Astrocyte (in vitro differentiated cells and primary cell): ENCODE measurements at regions not wholly inside any gene's neighbourhood (a gene's known extent, or its start where the extent isn't known, plus 50 kb on each side); places are given as distances from the start of the nearest gene placed in this dataset.

Experiments used
- DNase-seq: peaks from one replicate; pipeline ENCODE4 v3.0.0-alpha.2; 2010; ENCODE audit warnings: low read depth
- FAIRE-seq: peaks from 2 replicates; lab custom pipeline; 2011; peaks lifted over from hg19 to GRCh38; lab: Jason Lieb, UNC
- H2AFZ ChIP-seq: 2 replicates; pipeline ENCODE4 v1.6.0; 2012; ENCODE audit warnings: low read depth, low read length, inconsistent platforms
- H3K27ac ChIP-seq: 2 replicates; pipeline ENCODE4 v1.5.1; 2011; ENCODE audit warnings: low read depth, low read length, inconsistent platforms
- H3K27me3 ChIP-seq: 2 replicates; pipeline ENCODE4 v1.6.0; 2011; ENCODE audit warnings: low read length, inconsistent platforms; ENCODE audit not compliant: insufficient read depth
- H3K36me3 ChIP-seq: 2 replicates; pipeline ENCODE4 v1.5.1; 2011; ENCODE audit warnings: low read length, inconsistent platforms; ENCODE audit not compliant: insufficient read depth
- H3K4me1 ChIP-seq: 2 replicates; pipeline ENCODE4 v1.5.1; 2011; ENCODE audit warnings: low read length, inconsistent platforms; ENCODE audit not compliant: insufficient read depth
- H3K4me2 ChIP-seq: 2 replicates; pipeline ENCODE4 v1.6.0; 2012; ENCODE audit warnings: low read length, inconsistent platforms
- H3K4me3 ChIP-seq: 2 replicates; pipeline ENCODE4 v1.5.1; 2011; ENCODE audit warnings: low read depth, mild to moderate bottlenecking, low read length, inconsistent platforms; ENCODE audit not compliant: insufficient read depth
- H3K79me2 ChIP-seq: 2 replicates; pipeline ENCODE4 v1.6.0; 2012; ENCODE audit warnings: mild to moderate bottlenecking, low read length, inconsistent platforms; ENCODE audit not compliant: insufficient read depth
- H3K9ac ChIP-seq: 2 replicates; pipeline ENCODE4 v1.6.0; 2012; ENCODE audit warnings: mild to moderate bottlenecking, low read length, inconsistent platforms
- H3K9me3 ChIP-seq: 2 replicates; pipeline ENCODE4 v1.5.1; 2012; ENCODE audit warnings: low read depth, mild to moderate bottlenecking, low read length, inconsistent platforms; ENCODE audit not compliant: insufficient read depth
- H4K20me1 ChIP-seq: 2 replicates; pipeline ENCODE4 v1.6.0; 2012; ENCODE audit warnings: low read length, inconsistent platforms; ENCODE audit not compliant: insufficient read depth
- H3K27ac Mint-ChIP-seq: one replicate; pipeline ENCODE4 v1.8.0; 2021; ENCODE audit warnings: mild to moderate bottlenecking, mixed read lengths; ENCODE audit not compliant: unreplicated experiment
- H3K27me3 Mint-ChIP-seq: one replicate; pipeline ENCODE4 v1.8.0; 2021; ENCODE audit warnings: low read depth, mixed read lengths; ENCODE audit not compliant: unreplicated experiment
- H3K36me3 Mint-ChIP-seq: one replicate; pipeline ENCODE4 v1.8.0; 2021; ENCODE audit warnings: low read depth, mixed read lengths; ENCODE audit not compliant: unreplicated experiment
- H3K4me1 Mint-ChIP-seq: one replicate; pipeline ENCODE4 v1.8.0; 2021; ENCODE audit warnings: low read depth, mixed read lengths; ENCODE audit not compliant: unreplicated experiment
- H3K4me3 Mint-ChIP-seq: one replicate; pipeline ENCODE4 v1.8.0; 2021; ENCODE audit warnings: mild to moderate bottlenecking, moderate library complexity, mixed read lengths; ENCODE audit not compliant: unreplicated experiment
- H3K9me3 Mint-ChIP-seq: one replicate; pipeline ENCODE4 v1.8.0; 2021; ENCODE audit warnings: mild to moderate bottlenecking, mixed read lengths; ENCODE audit not compliant: unreplicated experiment
- CTCF ChIP-seq: IDR thresholded peaks from 2 replicates; pipeline ENCODE4 v1.5.1; 2011; ENCODE audit warnings: low read depth, mild to moderate bottlenecking, inconsistent platforms, low read length, moderate library complexity; ENCODE audit not compliant: insufficient read depth
- EZH2 ChIP-seq: IDR thresholded peaks from 2 replicates; pipeline ENCODE4 v1.6.1; 2012; ENCODE audit warnings: mild to moderate bottlenecking, low read length, inconsistent platforms; ENCODE audit not compliant: insufficient read depth

GRCh38 chr1:8112611-8113261 lies 86.6 kb upstream of the ERRFI1 start:
- no peaks in the 10 kb centered on the region for H3K9me3 ChIP-seq
- Mint-ChIP-seq H3K9me3 (peaks cover 10% of the 10 kb centered on the region), H3K27me3 (no peaks in the 10 kb centered on the region), H3K27ac (no peak overlapping the region), H3K4me3 (no peak overlapping the region), H3K4me1 (peaks cover 14% of the 10 kb centered on the region), H3K36me3 (peaks cover 2% of the 10 kb centered on the region)
- no peak overlapping the region for H3K4me2 ChIP-seq
- H3K9ac ChIP-seq = no peak overlapping the region
- H3K27ac ChIP-seq = no peak overlapping the region
- no peaks in the 10 kb centered on the region for H4K20me1 ChIP-seq
- H3K27me3 ChIP-seq = no peaks in the 10 kb centered on the region
- no peak overlapping the region for H3K4me3 ChIP-seq
- H3K79me2 ChIP-seq = no peaks in the 10 kb centered on the region
- H3K36me3 ChIP-seq = no peaks in the 10 kb centered on the region
- FAIRE-seq (no peak), DNase-seq (no peak)
- TF ChIP-seq CTCF (no peak), EZH2 (no peak)
- H3K4me1 ChIP-seq = peaks cover 24% of the 10 kb centered on the region
- no peak overlapping the region for H2AFZ ChIP-seq

DNA sequence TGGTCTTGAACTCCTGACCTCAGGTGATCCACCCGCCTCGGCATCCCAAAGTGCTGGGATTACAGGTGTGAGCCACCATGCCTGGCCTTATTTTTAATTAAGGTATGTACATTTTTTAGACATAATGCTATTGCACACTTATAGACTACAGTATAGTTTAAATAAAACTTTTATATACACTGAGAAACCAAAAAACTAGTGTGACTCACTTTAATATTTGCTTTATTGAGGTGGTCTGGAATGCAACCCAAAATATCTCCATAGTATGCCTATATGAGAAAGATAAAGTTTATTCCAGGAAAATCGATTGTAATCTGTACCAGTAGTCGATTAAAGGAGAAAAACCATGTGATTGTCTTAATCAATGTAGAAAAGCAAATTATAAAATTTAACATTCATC lies 85.5 kb upstream of the ERRFI1 start:
- Histone ChIP-seq H3K27me3 (no peaks in the 10 kb centered on the region), H3K4me3 (no peak overlapping the region), H3K9ac (no peak overlapping the region), H3K36me3 (no peaks in the 10 kb centered on the region), H4K20me1 (no peaks in the 10 kb centered on the region), H3K79me2 (no peaks in the 10 kb centered on the region), H3K4me1 (peaks cover 18% of the 10 kb centered on the region), H3K9me3 (no peaks in the 10 kb centered on the region), H3K27ac (no peak overlapping the region), H3K4me2 (no peak overlapping the region), H2AFZ (no peak overlapping the region)
- TF ChIP-seq EZH2 (no peak), CTCF (no peak)
- DNase-seq = no peak
- peaks cover 16% of the 10 kb centered on the region for H3K4me1 Mint-ChIP-seq
- H3K4me3 Mint-ChIP-seq = no peak overlapping the region
- H3K9me3 Mint-ChIP-seq = peaks cover 13% of the 10 kb centered on the region
- FAIRE-seq = no peak
- H3K27ac Mint-ChIP-seq = no peak overlapping the region
- H3K36me3 Mint-ChIP-seq = peaks cover 2% of the 10 kb centered on the region
- no peaks in the 10 kb centered on the region for H3K27me3 Mint-ChIP-seq

- H3K36me3 Mint-ChIP-seq = peaks cover 2% of the 10 kb centered on the region
- no peaks in the 10 kb centered on the region for H3K36me3 ChIP-seq
- DNase-seq = peak; percentile 68
- H4K20me1 ChIP-seq = no peaks in the 10 kb centered on the region
- peaks cover 14% of the 10 kb centered on the region for H3K4me1 Mint-ChIP-seq
- H3K27me3 ChIP-seq = no peaks in the 10 kb centered on the region
- no peak overlapping the region for H3K27ac Mint-ChIP-seq
- H3K9ac ChIP-seq = no peak overlapping the region
- H3K4me3 ChIP-seq = no peak overlapping the region
- H3K9me3 ChIP-seq = no peaks in the 10 kb centered on the region
- no peak for TF ChIP-seq CTCF
- no peak for TF ChIP-seq EZH2
- no peak overlapping the region for H3K4me3 Mint-ChIP-seq
- FAIRE-seq = no peak
- H2AFZ ChIP-seq = no peak overlapping the region
- H3K27me3 Mint-ChIP-seq = peaks cover 2% of the 10 kb centered on the region
- peaks cover 15% of the 10 kb centered on the region for H3K4me1 ChIP-seq
- no peaks in the 10 kb centered on the region for H3K79me2 ChIP-seq
- H3K9me3 Mint-ChIP-seq = peaks cover 13% of the 10 kb centered on the region
- no peak overlapping the region for H3K4me2 ChIP-seq
- no peak overlapping the region for H3K27ac ChIP-seq
Measured at GRCh38 chr1:8109216-8109615, 83.1 kb upstream of the ERRFI1 start.
